SK-N-SH treated with all-trans-retinoic acid at 6 μM for 48 hours (cell line): ENCODE measurements at regions not wholly inside any gene's neighbourhood (a gene's known extent, or its start where the extent isn't known, plus 50 kb on each side); places are given as distances from the start of the nearest gene placed in this dataset.

ENCODE experiments used
- POU6F1 ChIP-seq: fragments of 250-450 bp; sonication (Bioruptor Pico); IDR thresholded peaks from 2 replicates; pipeline ENCODE4 v1.8.0; 2021; ENCODE audit warnings: low read depth, mild to moderate bottlenecking, moderate library complexity, borderline replicate concordance
- TSHZ2 ChIP-seq: fragments of 250-450 bp; sonication (Bioruptor Pico); IDR thresholded peaks from 2 replicates; pipeline ENCODE4 v1.5.0; 2020; ENCODE audit warnings: mild to moderate bottlenecking, moderate library complexity
- ZNF565 ChIP-seq: fragments of 450-650 bp; formaldehyde crosslinking; conservative IDR thresholded peaks from 2 replicates; pipeline ENCODE4 v1.5.0; 2020; ENCODE audit warnings: low read depth, mild to moderate bottlenecking, moderate library complexity

GRCh38 chrX:35699642-35700041, 98.5 kb upstream of the MAGEB16 start:
- TF ChIP-seq ZNF565 (CRISPR knock-in tag) (no peak), TSHZ2 (no peak), POU6F1 (no peak)
